PC-3 (cell line): ENCODE measurements at regions not wholly inside any gene's neighbourhood (a gene's known extent, or its start where the extent isn't known, plus 50 kb on each side); places are given as distances from the start of the nearest gene placed in this dataset.

Source experiments
- ATAC-seq: fragments of 200-7000 bp; cut with Tn5 transposase; 2 replicates; pipeline ENCODE4 v1.9.1; 2020; ENCODE audit warnings: mild to moderate bottlenecking, moderate library complexity
- BruUV-seq: library from RNA; stranded (reverse); fragments of 400-500 nt; replicated peaks from 2 replicates; lab custom pipeline; 2021; lab: Mats Ljungman, UMichigan
- CTCF ChIA-PET: fragments of 300-600 bp; sonication (Branson Sonifier 250); formaldehyde crosslinking; loops from one replicate; lab custom pipeline; 2022; ENCODE audit warnings: antibody characterized with exemption; lab: Charles Lee
- POLR2A ChIA-PET: fragments of 300-600 bp; sonication (Branson Sonifier 250); formaldehyde crosslinking; loops from one replicate; lab custom pipeline; 2022; ENCODE audit warnings: antibody characterized with exemption; ENCODE audit not compliant: unreplicated experiment; lab: Charles Lee
- DNase-seq: peaks from one replicate; pipeline ENCODE4 v3.0.0-alpha.2; 2015
- H2AFZ ChIP-seq: fragments of 300-600 bp; sonication (generic); 2 replicates; pipeline ENCODE4 v1.6.0; 2016; ENCODE audit warnings: antibody characterized with exemption, low read length
- H3F3A ChIP-seq: fragments of 300-600 bp; sonication (generic); one replicate; pipeline ENCODE4 v1.6.0; 2017; ENCODE audit warnings: antibody characterized with exemption, low read length, control low read depth, mild to moderate bottlenecking; ENCODE audit not compliant: unreplicated experiment
- H3K27ac ChIP-seq: fragments of 300-600 bp; sonication (generic); 2 replicates; pipeline ENCODE4 v1.5.1; 2016; ENCODE audit warnings: mild to moderate bottlenecking, low read length
- H3K27me3 ChIP-seq: fragments of 300-600 bp; sonication (generic); 2 replicates; pipeline ENCODE4 v1.6.1; 2016; ENCODE audit warnings: low read length, mixed read lengths
- H3K36me3 ChIP-seq: fragments of 300-600 bp; sonication (generic); 2 replicates; pipeline ENCODE4 v1.6.1; 2016; ENCODE audit warnings: low read depth, mixed run types, low read length, mixed read lengths
- H3K4me1 ChIP-seq: fragments of 300-600 bp; sonication (generic); 2 replicates; pipeline ENCODE4 v1.5.1; 2016; ENCODE audit warnings: low read length; ENCODE audit not compliant: insufficient read depth
- H3K4me2 ChIP-seq: fragments of 300-600 bp; sonication (generic); 2 replicates; pipeline ENCODE4 v1.6.0; 2016; ENCODE audit warnings: low read length
- H3K4me3 ChIP-seq: fragments of 300-600 bp; sonication (generic); 2 replicates; pipeline ENCODE4 v1.5.1; 2016; ENCODE audit warnings: mild to moderate bottlenecking, low read length, mixed read lengths
- H3K79me2 ChIP-seq: fragments of 300-600 bp; sonication (generic); 2 replicates; pipeline ENCODE4 v1.6.1; 2017; ENCODE audit warnings: low read length, mixed read lengths
- H3K9ac ChIP-seq: fragments of 300-600 bp; sonication (generic); 2 replicates; pipeline ENCODE4 v1.6.0; 2016; ENCODE audit warnings: mild to moderate bottlenecking, low read length
- H3K9me2 ChIP-seq: fragments of 300-600 bp; sonication (generic); replicated peaks from 2 replicates; pipeline ENCODE4 v1.6.1; 2016; ENCODE audit warnings: mixed run types, low read length, mixed read lengths
- H3K9me3 ChIP-seq: fragments of 300-600 bp; sonication (generic); 2 replicates; pipeline ENCODE4 v1.6.1; 2016; ENCODE audit warnings: low read length, mixed read lengths
- H4K20me1 ChIP-seq: fragments of 300-600 bp; sonication (generic); 2 replicates; pipeline ENCODE4 v1.6.1; 2016; ENCODE audit warnings: low read length, mixed read lengths
- EZH2 ChIP-seq: fragments of 300-600 bp; sonication (generic); IDR thresholded peaks from one replicate; pipeline ENCODE4 v1.6.1; 2017; ENCODE audit warnings: antibody characterized with exemption, mild to moderate bottlenecking, low read length; ENCODE audit not compliant: unreplicated experiment
- EZH2phosphoT487 ChIP-seq: fragments of 300-600 bp; sonication (generic); IDR thresholded peaks from 2 replicates; pipeline ENCODE4 v1.6.1; 2018; ENCODE audit warnings: mild to moderate bottlenecking, antibody characterized with exemption, low read length, borderline replicate concordance
- intact Hi-C: fragments of 100-400 bp; cut with micrococcal nuclease; formaldehyde crosslinking; loops from 2 replicates; pipeline ENCODE4 v1.9.0; 2023
- TF ChIP-seq, protein P1 (sequence below): fragments of 300-600 bp; sonication (generic); conservative IDR thresholded peaks from 2 replicates; pipeline ENCODE4 v1.5.1; 2017; ENCODE audit warnings: antibody characterized with exemption, low read depth, mild to moderate bottlenecking, low read length

DNA sequence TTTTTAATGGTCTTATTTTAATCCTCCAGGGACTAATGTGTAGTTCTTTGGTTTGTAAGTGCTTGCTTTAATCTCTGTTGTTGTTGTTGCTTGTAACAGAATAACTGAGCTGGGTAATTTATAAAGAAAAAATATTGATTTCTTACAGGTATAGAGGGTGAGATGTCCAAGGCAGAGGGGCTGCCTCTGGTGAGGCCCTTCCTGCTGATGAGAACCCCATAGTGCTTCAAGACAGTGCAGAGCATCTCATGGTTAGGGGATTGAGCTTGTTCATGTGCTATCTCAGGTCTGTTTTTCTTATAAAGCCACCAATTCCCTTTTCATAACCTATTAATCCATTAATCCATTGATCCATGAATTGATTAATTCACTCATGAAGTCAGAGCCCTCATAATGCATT lies 516.3 kb upstream of the KCND2 start:
- Histone ChIP-seq H2AFZ (no peak overlapping the region), H3K79me2 (no peaks in the 10 kb centered on the region), H3K4me3 (no peak overlapping the region), H3K9me2 (no peaks in the 10 kb centered on the region), H3K27ac (no peak overlapping the region), H3K9ac (no peak overlapping the region), H4K20me1 (no peaks in the 10 kb centered on the region), H3K9me3 (no peaks in the 10 kb centered on the region), H3K4me2 (no peak overlapping the region), H3K27me3 (no peaks in the 10 kb centered on the region), H3K4me1 (no peaks in the 10 kb centered on the region), H3F3A (no peaks in the 10 kb centered on the region), H3K36me3 (no peaks in the 10 kb centered on the region)
- CTCF ChIA-PET = no interaction called here
- intact Hi-C loops = no loop called here
- DNase-seq (no peak), ATAC-seq (no peak)
- BruUV-seq = no TSS peak
- POLR2A ChIA-PET = no interaction called here
- TF ChIP-seq, protein P1, sequence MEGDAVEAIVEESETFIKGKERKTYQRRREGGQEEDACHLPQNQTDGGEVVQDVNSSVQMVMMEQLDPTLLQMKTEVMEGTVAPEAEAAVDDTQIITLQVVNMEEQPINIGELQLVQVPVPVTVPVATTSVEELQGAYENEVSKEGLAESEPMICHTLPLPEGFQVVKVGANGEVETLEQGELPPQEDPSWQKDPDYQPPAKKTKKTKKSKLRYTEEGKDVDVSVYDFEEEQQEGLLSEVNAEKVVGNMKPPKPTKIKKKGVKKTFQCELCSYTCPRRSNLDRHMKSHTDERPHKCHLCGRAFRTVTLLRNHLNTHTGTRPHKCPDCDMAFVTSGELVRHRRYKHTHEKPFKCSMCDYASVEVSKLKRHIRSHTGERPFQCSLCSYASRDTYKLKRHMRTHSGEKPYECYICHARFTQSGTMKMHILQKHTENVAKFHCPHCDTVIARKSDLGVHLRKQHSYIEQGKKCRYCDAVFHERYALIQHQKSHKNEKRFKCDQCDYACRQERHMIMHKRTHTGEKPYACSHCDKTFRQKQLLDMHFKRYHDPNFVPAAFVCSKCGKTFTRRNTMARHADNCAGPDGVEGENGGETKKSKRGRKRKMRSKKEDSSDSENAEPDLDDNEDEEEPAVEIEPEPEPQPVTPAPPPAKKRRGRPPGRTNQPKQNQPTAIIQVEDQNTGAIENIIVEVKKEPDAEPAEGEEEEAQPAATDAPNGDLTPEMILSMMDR = no peak
- TF ChIP-seq EZH2phosphoT487 (no peak), EZH2 (no peak)

DNA sequence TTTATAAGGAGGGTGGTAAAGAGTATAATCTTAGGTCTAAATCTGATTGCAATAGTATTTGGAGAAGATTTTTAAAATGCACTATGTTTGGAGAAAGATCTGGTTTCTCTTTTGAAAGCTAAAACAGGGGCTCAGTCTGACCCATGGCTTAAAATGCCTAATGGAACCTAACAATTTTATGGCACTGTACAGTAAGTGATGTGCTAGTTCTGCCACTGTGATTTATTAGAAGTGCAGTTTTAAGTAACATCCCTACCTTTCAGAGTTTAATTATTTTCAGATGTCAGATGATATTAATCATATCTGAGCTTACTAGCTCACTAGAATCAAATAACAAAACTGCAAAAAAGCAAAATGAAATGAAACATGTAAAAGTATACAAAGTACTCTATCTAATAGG lies 514.7 kb upstream of the KCND2 start:
- H3K36me3 ChIP-seq = no peaks in the 10 kb centered on the region
- H3K9me3 ChIP-seq = no peaks in the 10 kb centered on the region
- H3K9ac ChIP-seq = no peak overlapping the region
- no peaks in the 10 kb centered on the region for H3K4me1 ChIP-seq
- no peaks in the 10 kb centered on the region for H3F3A ChIP-seq
- no peaks in the 10 kb centered on the region for H3K79me2 ChIP-seq
- no peak for DNase-seq
- no TSS peak for BruUV-seq
- no peaks in the 10 kb centered on the region for H3K27me3 ChIP-seq
- ATAC-seq = no peak
- H4K20me1 ChIP-seq = no peaks in the 10 kb centered on the region
- TF ChIP-seq EZH2 = no peak
- no peak overlapping the region for H3K27ac ChIP-seq
- H3K9me2 ChIP-seq = no peaks in the 10 kb centered on the region
- no peak overlapping the region for H2AFZ ChIP-seq
- POLR2A ChIA-PET = no interaction called here
- CTCF ChIA-PET = no interaction called here
- no peak overlapping the region for H3K4me2 ChIP-seq
- intact Hi-C loops = no loop called here
- no peak overlapping the region for H3K4me3 ChIP-seq

DNA sequence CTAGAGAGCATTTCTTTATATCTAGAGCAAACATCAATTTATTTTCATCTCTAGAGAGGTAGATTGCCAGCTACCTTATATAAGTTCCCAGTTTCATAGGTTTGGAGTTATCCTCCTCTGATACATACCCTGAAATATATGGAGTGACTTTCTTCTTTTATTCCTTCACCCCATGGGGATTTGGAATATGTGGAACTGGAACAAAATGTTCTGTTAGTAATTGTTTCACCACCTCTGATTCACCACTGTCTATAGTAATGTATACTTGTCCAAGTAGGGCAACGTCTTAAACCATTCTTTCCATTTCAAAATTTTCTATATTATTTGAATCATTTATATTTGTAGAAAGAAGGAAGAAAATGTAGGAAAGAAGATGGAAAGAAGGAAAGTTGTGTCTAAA lies 511.2 kb upstream of the KCND2 start:
- TF ChIP-seq, protein P1 = no peak
- TF ChIP-seq EZH2 (no peak), EZH2phosphoT487 (no peak)
- Histone ChIP-seq H3K27ac (no peak overlapping the region), H2AFZ (no peak overlapping the region), H3K4me1 (no peaks in the 10 kb centered on the region), H3K9me2 (no peaks in the 10 kb centered on the region), H3K4me2 (no peak overlapping the region), H3K4me3 (no peak overlapping the region), H3K9me3 (no peaks in the 10 kb centered on the region), H3F3A (no peaks in the 10 kb centered on the region), H4K20me1 (no peaks in the 10 kb centered on the region), H3K9ac (no peak overlapping the region), H3K36me3 (no peaks in the 10 kb centered on the region), H3K27me3 (no peaks in the 10 kb centered on the region), H3K79me2 (no peaks in the 10 kb centered on the region)
- intact Hi-C loops = no loop called here
- ChIA-PET CTCF (no interaction called here), POLR2A (no interaction called here)
- DNase-seq (no peak), ATAC-seq (no peak)
- BruUV-seq = no TSS peak
